Breast epithelium (tissue), 4 donors: ENCODE measurements at regions not wholly inside any gene's neighbourhood (a gene's known extent, or its start where the extent isn't known, plus 50 kb on each side); places are given as distances from the start of the nearest gene placed in this dataset.

Experiments used
- DNase-seq, 2 donors: peaks; one replicate each; pipeline ENCODE4 v3.0.0-alpha.2; 2019; ENCODE audit warnings: low spot score in 2 of 2
- H3K27ac ChIP-seq, 2 donors: fragments of 200-600 bp; sonication (generic) in 1 of 2; one replicate each; pipeline ENCODE4 v1.5.1; 2016 to 2019; ENCODE audit warnings: mild to moderate bottlenecking in 1 of 2
- H3K27me3 ChIP-seq, 2 donors: fragments of 200-600 bp; sonication (generic) in 1 of 2; one replicate each; pipeline versions ENCODE4 v1.5.1 to v1.6.0; 2017 to 2019; ENCODE audit warnings: control low read depth in 1 of 2, mild to moderate bottlenecking in 1 of 2
- H3K36me3 ChIP-seq: fragments of 200-600 bp; one replicate; pipeline ENCODE4 v1.5.1; 2019
- H3K4me1 ChIP-seq, 2 donors: fragments of 200-600 bp; sonication (generic); one replicate each; pipeline ENCODE4 v1.5.1; 2016 to 2019; ENCODE audit warnings: control low read depth in 1 of 2
- H3K4me3 ChIP-seq, 3 donors: fragments of 200-600 bp; sonication (generic); 1 replicate in 2 of 3; 2 replicates in 1 of 3; pipeline ENCODE4 v1.5.1; 2016 to 2019; ENCODE audit warnings: mild to moderate bottlenecking in 3 of 3, moderate library complexity in 2 of 3
- H3K9me3 ChIP-seq, 2 donors: fragments of 200-600 bp; sonication (generic) in 1 of 2; one replicate each; pipeline ENCODE4 v1.5.1; 2016 to 2019; ENCODE audit warnings: control low read depth in 1 of 2
- POLR2A ChIP-seq: fragments of 450-650 bp; IDR thresholded peaks from one replicate; pipeline ENCODE4 v1.6.1; 2016; ENCODE audit warnings: antibody characterized with exemption, mild to moderate bottlenecking, moderate library complexity
- POLR2AphosphoS5 ChIP-seq, 3 donors: sonication (generic); formaldehyde crosslinking; IDR thresholded peaks; one replicate each; pipeline ENCODE4 v1.6.1; 2017; ENCODE audit warnings: antibody characterized with exemption in 3 of 3
- intact Hi-C: fragments of 100-400 bp; cut with DNase I; formaldehyde crosslinking; loops from one replicate; pipeline ENCODE4 v1.15.1; 2023; ENCODE audit warnings: low total_unique reads
- TF ChIP-seq, protein P1 (sequence below), 3 donors: fragments of 450-650 bp; IDR thresholded peaks; one replicate each; pipeline ENCODE4 v1.5.1; 2016 to 2017; ENCODE audit warnings: antibody characterized with exemption in 3 of 3, mild to moderate bottlenecking in 3 of 3, moderate library complexity in 3 of 3

DNA sequence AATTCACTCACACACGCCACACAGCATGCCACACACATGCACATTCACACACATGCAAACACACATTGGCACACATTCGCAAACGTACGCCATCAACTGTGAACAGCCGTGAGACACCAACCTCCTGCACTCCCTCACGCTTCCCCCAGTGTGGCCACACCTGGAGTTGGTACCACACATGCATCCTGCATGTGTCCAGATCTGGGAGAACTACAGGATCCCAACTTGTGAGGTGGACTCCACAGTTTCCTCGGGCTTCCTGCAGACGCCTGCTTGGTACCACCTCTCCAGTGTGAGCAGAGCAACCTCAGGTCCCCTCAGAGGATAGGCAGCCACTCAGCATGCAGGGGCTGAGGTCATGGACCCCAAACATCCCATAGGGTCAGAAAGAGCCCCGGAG is 239.0 kb downstream of the EIPR1 start:
- H3K9me3 ChIP-seq, result no peaks in the 10 kb centered on the region
- no peak for DNase-seq
- no peaks in the 10 kb centered on the region for H3K36me3 ChIP-seq
- no peaks in the 10 kb centered on the region for H3K27me3 ChIP-seq
- no peaks in the 10 kb centered on the region for H3K4me1 ChIP-seq
- intact Hi-C loops, result no loop called here
- no peak for TF ChIP-seq POLR2A
- no peak for TF ChIP-seq POLR2AphosphoS5 (IDR thresholded peaks at IDR 0.05)
- TF ChIP-seq, protein P1, sequence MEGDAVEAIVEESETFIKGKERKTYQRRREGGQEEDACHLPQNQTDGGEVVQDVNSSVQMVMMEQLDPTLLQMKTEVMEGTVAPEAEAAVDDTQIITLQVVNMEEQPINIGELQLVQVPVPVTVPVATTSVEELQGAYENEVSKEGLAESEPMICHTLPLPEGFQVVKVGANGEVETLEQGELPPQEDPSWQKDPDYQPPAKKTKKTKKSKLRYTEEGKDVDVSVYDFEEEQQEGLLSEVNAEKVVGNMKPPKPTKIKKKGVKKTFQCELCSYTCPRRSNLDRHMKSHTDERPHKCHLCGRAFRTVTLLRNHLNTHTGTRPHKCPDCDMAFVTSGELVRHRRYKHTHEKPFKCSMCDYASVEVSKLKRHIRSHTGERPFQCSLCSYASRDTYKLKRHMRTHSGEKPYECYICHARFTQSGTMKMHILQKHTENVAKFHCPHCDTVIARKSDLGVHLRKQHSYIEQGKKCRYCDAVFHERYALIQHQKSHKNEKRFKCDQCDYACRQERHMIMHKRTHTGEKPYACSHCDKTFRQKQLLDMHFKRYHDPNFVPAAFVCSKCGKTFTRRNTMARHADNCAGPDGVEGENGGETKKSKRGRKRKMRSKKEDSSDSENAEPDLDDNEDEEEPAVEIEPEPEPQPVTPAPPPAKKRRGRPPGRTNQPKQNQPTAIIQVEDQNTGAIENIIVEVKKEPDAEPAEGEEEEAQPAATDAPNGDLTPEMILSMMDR (IDR thresholded peaks at IDR 0.05), result no peak
- H3K4me3 ChIP-seq, result no peak overlapping the region
- H3K27ac ChIP-seq, result no peak overlapping the region

DNA sequence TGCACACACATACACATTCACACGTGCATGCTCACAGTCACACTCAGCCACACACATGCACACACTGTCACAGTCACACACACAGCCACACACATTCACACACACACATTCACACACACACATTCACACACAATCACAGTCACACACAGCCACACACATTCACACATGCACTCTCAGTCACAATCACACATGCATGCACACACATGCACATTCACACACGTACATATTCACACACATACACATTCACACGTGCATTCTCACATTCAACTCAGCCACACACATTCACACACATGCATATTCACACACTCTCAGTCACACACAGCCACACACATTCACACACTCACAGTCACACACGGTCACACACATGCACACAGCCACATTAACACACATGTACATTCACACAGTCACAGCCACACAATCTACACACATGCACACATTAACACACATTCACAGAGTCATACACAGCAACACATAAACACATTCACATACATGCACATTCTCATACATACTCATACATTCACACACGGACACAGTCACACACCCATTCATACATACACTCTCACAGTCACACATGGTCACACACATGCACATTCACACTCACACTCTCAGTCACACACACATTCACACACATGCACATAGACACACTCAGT is 239.8 kb downstream of the EIPR1 start:
- Histone ChIP-seq H3K4me3 (no peak overlapping the region), H3K27ac (no peak overlapping the region), H3K9me3 (no peaks in the 10 kb centered on the region), H3K36me3 (no peaks in the 10 kb centered on the region), H3K27me3 (peaks cover 0 to 2% of the 10 kb centered on the region in 2 donors), H3K4me1 (no peaks in the 10 kb centered on the region)
- intact Hi-C loops, result no loop called here
- TF ChIP-seq, protein P1 (IDR thresholded peaks at IDR 0.05), result no peak
- DNase-seq, result no peak

DNA sequence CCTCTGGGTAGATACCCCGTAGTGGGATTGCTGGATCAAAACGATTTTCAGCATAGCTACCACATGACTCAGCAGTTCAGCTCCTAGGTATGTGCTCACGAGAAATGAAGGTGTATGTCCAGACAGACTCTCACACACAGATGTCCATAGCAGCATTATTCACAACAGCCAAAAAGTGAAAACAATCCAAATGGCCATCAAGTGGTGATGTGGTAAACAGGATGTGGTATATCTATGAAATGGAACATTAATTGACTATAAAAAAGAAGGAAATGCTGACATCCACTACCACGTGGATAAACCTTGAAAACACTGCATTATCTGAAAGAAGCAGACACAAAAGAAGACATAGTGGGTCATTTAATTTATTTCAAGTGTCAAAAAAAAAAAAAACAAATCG is 241.9 kb downstream of the EIPR1 start:
- no peak for DNase-seq
- no peaks in the 10 kb centered on the region for H3K4me1 ChIP-seq
- intact Hi-C loops, result no loop called here
- no peaks in the 10 kb centered on the region for H3K36me3 ChIP-seq
- no peaks in the 10 kb centered on the region for H3K9me3 ChIP-seq
- TF ChIP-seq POLR2AphosphoS5 (IDR thresholded peaks at IDR 0.05) (no peak), POLR2A (no peak)
- TF ChIP-seq, protein P1 (IDR thresholded peaks at IDR 0.05), result no peak
- H3K27me3 ChIP-seq, result peaks cover 0 to 3% of the 10 kb centered on the region in 2 donors
- no peak overlapping the region for H3K27ac ChIP-seq
- H3K4me3 ChIP-seq, result no peak overlapping the region

DNA sequence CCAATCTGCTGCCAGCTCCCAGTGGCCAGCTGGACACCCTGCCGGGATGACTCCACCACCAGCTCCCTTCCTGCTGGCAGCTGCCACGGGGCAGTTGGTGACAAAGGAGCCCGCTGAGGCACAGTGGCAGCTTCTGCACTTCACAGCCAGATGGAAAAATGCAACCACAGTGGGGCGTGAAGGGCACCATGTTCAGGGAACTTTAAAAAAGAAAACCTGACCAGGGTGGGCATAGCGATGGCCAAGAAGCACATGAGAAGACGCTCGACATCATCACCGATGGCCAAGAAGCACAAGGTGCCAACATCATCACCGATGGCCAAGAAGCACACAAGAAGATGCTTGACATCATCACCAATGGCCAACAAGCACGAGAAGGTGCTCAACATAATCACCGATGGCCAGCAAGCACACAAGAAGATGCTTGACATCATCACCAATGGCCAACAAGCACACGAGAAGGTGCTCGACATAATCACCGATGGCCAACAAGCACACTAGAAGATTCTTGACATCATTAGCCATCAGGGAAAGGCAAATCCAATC is 243.5 kb downstream of the EIPR1 start:
- Histone ChIP-seq H3K27ac (no peak overlapping the region), H3K4me3 (no peak overlapping the region), H3K27me3 (peaks cover 0 to 3% of the 10 kb centered on the region in 2 donors), H3K9me3 (no peaks in the 10 kb centered on the region), H3K4me1 (no peaks in the 10 kb centered on the region), H3K36me3 (no peaks in the 10 kb centered on the region)
- intact Hi-C loops, result no loop called here
- TF ChIP-seq POLR2AphosphoS5 (IDR thresholded peaks at IDR 0.05) (no peak), POLR2A (no peak)
- TF ChIP-seq, protein P1 (IDR thresholded peaks at IDR 0.05), result no peak
- DNase-seq, result no peak

DNA sequence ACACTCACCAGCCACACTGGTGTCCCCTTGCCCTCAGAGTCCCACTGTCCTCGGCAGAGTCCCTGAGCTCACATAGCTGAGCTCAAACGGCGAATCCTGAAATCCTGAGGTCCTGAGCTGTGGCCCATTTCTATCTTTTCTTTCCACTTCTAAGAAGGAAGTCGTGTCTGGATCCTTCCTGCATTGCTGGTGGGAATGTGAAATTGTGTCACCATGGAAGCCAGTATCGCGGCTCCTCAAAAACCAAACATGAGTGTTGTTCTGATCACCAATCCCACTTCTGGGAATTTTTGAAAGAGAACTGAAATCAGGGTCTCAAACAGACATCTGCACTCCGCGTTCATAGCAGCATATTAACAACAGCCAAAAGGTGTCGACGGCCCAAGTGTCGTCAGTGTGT is 244.7 kb downstream of the EIPR1 start:
- Histone ChIP-seq H3K27me3 (peaks cover 0 to 3% of the 10 kb centered on the region in 2 donors), H3K27ac (no peak overlapping the region), H3K36me3 (no peaks in the 10 kb centered on the region), H3K4me1 (no peaks in the 10 kb centered on the region), H3K9me3 (no peaks in the 10 kb centered on the region), H3K4me3 (no peak overlapping the region)
- TF ChIP-seq POLR2A, result no peak
- no peak for TF ChIP-seq POLR2AphosphoS5 (IDR thresholded peaks at IDR 0.05)
- TF ChIP-seq, protein P1 (IDR thresholded peaks at IDR 0.05), result no peak
- no peak for DNase-seq
- intact Hi-C loops, result no loop called here
